C4-2B (cell line): ENCODE measurements at regions not wholly inside any gene's neighbourhood (a gene's known extent, or its start where the extent isn't known, plus 50 kb on each side); places are given as distances from the start of the nearest gene placed in this dataset.

Experiments
- ZFX ChIP-seq: fragments of 450-650 bp; IDR thresholded peaks from 2 replicates; pipeline ENCODE4 v1.6.1; 2017
- TF ChIP-seq, protein P1 (sequence below): fragments of 450-650 bp; conservative IDR thresholded peaks from 2 replicates; pipeline ENCODE4 v1.5.1; 2017; ENCODE audit warnings: mild to moderate bottlenecking

DNA sequence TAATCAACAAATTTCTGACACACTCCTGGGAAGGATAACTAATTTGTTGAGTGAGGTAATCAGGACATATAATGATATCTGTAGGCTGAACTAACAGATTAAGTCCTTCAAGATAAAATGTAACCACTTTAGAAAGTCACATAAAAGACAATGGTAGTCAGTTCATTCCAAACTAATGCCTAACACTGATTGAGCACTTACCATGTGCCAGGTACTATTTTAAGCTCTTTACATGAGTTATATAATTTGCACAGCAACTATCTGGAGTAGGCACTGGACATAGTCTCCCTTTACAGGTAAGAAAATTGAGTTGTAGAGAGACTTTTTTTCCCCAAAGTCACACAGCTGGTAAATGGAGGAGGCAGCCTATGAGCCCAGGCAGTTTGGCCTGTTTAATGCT lies 211.2 kb upstream of the CFAP20DC start:
- TF ChIP-seq, protein P1, sequence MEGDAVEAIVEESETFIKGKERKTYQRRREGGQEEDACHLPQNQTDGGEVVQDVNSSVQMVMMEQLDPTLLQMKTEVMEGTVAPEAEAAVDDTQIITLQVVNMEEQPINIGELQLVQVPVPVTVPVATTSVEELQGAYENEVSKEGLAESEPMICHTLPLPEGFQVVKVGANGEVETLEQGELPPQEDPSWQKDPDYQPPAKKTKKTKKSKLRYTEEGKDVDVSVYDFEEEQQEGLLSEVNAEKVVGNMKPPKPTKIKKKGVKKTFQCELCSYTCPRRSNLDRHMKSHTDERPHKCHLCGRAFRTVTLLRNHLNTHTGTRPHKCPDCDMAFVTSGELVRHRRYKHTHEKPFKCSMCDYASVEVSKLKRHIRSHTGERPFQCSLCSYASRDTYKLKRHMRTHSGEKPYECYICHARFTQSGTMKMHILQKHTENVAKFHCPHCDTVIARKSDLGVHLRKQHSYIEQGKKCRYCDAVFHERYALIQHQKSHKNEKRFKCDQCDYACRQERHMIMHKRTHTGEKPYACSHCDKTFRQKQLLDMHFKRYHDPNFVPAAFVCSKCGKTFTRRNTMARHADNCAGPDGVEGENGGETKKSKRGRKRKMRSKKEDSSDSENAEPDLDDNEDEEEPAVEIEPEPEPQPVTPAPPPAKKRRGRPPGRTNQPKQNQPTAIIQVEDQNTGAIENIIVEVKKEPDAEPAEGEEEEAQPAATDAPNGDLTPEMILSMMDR = no peak
- no peak for TF ChIP-seq ZFX
